SW 1271 (cell line): ENCODE measurements at regions not wholly inside any gene's neighbourhood (a gene's known extent, or its start where the extent isn't known, plus 50 kb on each side); places are given as distances from the start of the nearest gene placed in this dataset.
"Not testable (repeated sequence)": the region's sequence is repeated elsewhere in the genome, so short reads cannot be mapped to it uniquely, and the experiment has no call there.

Experiments
- DNase-seq, 2 experiments: peaks; one replicate each; lab custom pipeline; 2025; lab: John Stamatoyannopoulos, UW

- DNase-seq = not testable (repeated sequence)
Measured at GRCh38 chr15:29505535-29505934, 235.9 kb upstream of the NSMCE3 start.

GRCh38 chr15:29490747-29491471 lies 221.3 kb upstream of the NSMCE3 start:
- no peak for DNase-seq

GRCh38 chr15:29480949-29481348 lies 211.3 kb upstream of the NSMCE3 start:
- no peak for DNase-seq

DNA sequence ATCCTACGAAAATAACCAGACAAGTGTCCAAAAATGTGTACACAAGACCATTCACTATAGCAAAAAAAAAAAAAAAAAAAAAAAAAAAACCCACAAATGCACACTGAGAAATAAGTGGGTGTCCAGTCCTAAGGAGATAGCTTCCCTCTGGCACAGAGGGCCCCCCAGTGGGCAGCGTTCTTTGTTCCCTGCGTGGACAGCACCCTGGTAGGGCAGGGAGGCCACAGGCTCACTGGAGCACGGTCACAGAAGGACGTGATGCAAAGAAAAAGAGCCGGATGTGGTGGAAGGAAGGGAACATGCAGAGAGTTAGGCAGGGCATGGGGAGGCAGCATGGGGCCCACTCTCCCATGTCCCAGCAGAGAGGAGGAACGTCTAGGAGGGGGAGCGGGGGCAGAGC lies 210.7 kb upstream of the NSMCE3 start:
- DNase-seq = no peak

DNA sequence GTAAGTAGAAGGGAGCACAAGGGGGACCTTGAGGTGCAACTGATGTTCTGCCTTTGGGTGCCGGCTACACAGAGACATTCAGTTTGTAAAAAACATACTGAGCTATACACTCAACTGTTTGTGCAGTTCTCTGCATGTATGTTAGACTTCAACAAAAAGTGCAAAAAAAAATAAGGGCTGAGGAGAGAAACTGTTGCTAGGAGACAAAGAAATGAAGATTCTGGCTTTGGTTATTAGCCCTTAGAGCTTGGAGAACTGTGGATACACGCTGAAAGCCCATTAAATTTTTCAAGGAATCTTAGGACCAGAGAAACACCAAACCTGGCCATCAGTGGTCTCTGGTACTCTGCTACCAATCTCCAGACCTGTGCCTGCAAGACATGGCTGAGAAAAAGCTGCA lies 207.6 kb upstream of the NSMCE3 start:
- no peak for DNase-seq

GRCh38 chr15:29476503-29477080 lies 207.0 kb upstream of the NSMCE3 start:
- DNase-seq = no peak

GRCh38 chr15:29475096-29475495 lies 205.5 kb upstream of the NSMCE3 start:
- no peak for DNase-seq

- DNase-seq = no peak
Measured at GRCh38 chr15:29473621-29474105, 204.0 kb upstream of the NSMCE3 start.

- no peak for DNase-seq
Measured at GRCh38 chr15:29472901-29473445, 203.4 kb upstream of the NSMCE3 start.

DNA sequence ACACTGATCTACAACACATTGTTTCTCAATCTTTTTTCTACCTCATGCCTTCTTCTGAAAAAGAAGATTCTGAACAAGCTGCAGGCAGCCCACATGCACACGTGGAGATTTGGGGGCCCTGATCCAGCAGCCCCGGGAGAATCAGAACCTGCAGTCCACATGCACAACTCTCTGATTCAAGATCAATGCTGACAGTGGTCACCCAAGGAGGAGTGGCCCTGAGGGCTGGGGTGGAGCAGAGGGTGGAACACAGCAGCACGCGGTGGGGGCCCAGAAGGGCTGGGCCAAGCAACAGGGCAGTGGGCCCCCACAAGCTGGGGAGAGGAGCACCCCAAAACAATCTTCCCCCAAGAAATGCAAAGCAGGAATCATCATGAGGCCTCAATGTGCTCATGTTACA lies 202.1 kb upstream of the NSMCE3 start:
- no peak for DNase-seq

DNA sequence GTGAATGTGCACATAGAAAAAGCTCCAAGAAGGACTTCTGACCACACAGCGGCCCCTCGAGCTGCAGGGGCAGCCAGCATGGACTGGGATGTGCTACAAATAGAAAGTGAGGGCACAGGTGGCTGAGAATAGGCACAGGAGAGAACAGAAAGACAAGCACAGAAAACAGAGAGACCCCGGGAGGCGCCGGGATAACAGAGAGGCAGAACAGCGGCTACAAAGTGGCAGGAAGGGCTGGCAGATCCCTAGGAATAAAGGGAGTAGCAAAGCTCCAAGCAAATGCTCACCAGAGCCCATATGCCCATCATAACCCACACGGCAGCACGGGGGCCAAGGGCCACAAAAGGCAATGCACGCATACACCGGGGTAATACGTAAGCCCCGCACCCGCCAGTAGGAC lies 201.7 kb upstream of the NSMCE3 start:
- DNase-seq = no peak

- no peak for DNase-seq
Measured at GRCh38 chr15:29470794-29471193, 201.2 kb upstream of the NSMCE3 start.

DNA sequence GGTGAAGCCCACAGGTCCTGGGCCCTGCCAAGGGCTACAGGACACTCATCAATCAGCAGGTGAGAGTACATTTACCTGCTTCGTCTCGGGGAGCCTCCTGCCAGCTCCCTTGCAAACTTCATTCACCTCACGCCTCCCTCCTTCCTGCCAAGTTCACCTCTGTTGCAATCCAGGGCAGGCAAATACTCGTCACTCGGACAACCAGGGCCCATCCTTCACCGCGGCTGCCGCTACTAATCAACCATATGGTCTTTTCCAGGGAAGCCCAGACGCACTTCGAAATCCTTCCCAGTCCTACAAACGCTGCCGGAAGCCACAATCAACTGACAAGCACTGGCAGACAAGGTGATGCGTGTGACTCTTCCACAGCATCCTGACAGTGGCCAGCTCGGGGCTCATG lies 200.7 kb upstream of the NSMCE3 start:
- DNase-seq = no peak

DNA sequence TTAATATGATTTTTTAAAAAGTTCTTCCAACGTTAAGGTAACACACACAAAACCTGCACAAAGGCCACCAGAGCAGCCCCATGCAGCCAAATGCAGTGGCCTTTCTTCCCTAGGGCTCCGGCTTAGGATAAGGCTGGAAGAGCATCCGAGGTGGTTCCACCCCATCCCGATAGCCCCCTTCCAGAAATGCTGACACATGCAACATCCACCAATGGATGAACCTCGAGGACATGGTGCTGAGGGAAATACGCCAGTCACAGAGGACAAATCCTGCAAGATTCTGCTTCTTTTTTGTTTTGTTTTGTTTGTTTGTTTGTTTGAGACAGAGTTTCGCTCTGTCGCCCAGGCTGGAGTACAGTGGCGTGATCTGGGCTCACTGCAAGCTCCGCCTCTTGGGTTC lies 199.3 kb upstream of the NSMCE3 start:
- DNase-seq = no peak

- no peak for DNase-seq
Measured at GRCh38 chr15:29467091-29467490, 197.5 kb upstream of the NSMCE3 start.

DNA sequence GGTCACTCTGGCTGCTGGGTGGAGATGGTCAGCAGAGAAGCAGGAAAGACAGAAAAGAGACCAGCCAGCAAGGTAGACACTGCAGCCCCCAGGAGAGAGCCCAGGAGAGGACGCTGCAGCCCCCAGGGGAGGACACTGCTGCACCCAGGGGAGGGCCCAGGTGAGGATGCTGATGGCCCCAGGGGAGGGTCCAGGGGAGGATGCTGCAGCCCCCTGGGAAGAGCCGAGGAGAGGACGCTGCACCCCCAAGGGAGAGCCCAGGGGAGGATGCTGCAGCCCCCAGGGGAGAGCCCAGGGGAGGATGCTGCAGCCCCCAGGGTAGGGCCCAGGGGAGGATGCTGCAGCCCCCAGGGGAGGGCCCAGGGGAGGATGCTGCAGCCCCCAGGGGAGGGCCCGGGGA lies 196.7 kb upstream of the NSMCE3 start:
- no peak for DNase-seq

DNA sequence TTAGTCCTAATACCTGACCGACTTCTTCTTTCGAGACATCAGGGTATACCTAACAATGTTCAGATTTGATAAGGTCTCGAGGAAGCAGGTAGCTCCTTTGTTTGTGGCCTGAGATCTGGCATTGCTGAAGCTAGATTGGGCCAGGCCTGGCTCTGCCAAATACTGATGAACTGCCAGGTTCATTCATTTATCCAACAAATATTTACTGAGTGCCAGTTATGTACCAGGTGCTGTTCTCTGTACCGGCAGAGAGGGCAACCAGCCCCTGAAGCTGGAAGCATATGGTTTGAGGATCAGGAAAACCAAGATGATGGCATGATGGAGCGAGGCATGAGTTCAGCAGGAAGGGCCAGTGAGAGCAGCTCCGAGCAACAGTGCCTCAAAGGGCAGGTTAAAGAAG lies 196.2 kb upstream of the NSMCE3 start:
- no peak for DNase-seq

- DNase-seq = no peak
Measured at GRCh38 chr15:29465196-29465595, 195.6 kb upstream of the NSMCE3 start.

- DNase-seq = no peak
Measured at GRCh38 chr15:29461877-29462276, 192.3 kb upstream of the NSMCE3 start.

DNA sequence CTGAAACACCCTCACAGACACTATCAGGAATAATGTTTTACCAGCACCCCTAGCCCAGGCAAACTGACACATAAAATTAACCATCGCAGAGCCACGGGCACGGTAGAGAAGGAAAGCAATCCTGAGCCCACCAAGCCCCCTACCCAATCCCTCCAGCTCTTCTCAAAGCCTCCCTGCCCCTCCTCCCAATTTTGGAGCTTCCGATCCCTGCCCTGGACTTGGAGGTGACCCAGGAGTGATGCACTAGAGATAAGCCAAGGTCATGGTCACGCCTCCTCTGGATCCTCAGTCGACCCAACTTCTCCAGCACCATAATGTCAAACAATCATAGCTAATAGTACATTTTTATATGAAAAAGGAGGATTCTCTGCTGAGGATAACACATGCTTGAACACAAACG lies 188.7 kb upstream of the NSMCE3 start:
- DNase-seq = no peak

DNA sequence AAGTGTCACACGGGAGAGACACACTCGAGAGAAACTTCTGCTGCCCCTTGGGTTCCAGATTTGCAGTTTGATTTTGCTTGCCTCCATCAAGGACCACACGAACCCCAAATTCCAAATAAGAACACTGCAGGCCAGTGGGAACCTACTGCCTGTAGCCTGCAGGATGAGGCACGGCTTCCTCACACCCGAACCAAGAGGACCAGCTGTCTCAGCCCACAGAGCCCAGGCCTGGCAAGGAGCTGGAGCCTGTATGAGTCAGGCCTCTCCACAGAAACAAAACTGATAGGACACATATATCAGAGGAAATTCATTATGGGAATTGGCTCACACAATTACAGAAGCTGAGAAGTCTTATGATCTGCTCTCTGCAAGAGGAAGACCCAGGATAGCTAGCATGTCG lies 188.1 kb upstream of the NSMCE3 start:
- no peak for DNase-seq

DNA sequence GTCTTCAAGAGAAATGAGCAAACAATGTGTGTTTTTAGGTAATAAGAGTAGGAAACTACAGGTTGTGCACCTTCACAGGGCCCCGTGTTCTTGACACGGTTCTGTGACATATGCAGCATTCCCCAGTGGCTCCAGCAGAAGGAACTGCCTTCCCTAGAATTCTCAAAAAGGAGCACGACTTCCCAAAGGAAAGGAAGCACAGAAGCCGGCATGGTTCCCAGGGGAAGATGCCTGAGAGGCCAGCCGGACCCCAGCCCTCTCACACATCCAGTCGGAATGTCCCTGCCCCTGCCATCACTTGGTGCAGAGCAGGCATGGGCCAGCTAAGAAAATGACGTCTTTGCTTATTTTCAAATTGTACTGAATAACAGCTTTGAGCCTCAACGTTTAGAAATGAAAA lies 187.3 kb upstream of the NSMCE3 start:
- DNase-seq = no peak

DNA sequence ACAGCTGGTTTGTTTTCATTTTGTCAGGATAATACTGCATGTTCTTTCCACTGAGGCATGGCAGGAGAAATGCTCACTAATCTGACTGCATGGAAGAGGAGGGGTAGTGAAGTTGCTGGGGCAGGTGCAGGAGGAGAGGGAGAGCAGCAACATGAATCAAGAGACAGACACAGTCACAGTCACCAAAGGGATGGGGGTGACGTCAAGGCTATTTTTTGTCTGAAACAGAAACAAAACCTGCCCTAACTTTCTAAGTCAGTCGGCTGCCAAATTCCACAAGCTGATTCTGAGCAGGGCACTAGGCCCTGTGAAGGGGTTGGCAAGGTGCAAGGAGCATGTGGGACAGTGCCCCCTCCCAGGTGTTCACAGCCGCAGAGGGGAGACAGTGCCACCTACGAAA lies 186.6 kb upstream of the NSMCE3 start:
- DNase-seq = no peak

GRCh38 chr15:29455530-29455929 lies 185.9 kb upstream of the NSMCE3 start:
- DNase-seq = no peak
